GM20431 (cell line): ENCODE measurements at regions not wholly inside any gene's neighbourhood (a gene's known extent, or its start where the extent isn't known, plus 50 kb on each side); places are given as distances from the start of the nearest gene placed in this dataset.

ENCODE experiments used
- in situ Hi-C: fragments of 300-500 bp; cut with MseI, MboI; formaldehyde crosslinking; loops from one replicate; pipeline ENCODE4 v1.15.0; 2020; ENCODE audit warnings: low sequenced_read_pairs; ENCODE audit not compliant: unreplicated experiment

- in situ Hi-C loops: no loop called here
Observed at GRCh38 chr7:17588730-17589129, 290.3 kb downstream of the AHR start.

- in situ Hi-C loops: no loop called here
Observed at GRCh38 chr7:17589671-17590070, 291.2 kb downstream of the AHR start.

- in situ Hi-C loops: no loop called here
Observed at GRCh38 chr7:17590221-17590620, 291.8 kb downstream of the AHR start.

GRCh38 chr7:17593819-17594419 is 295.5 kb downstream of the AHR start:
- in situ Hi-C loops: no loop called here

- in situ Hi-C loops: no loop called here
Observed at GRCh38 chr7:17595546-17595945, 297.1 kb downstream of the AHR start.

- in situ Hi-C loops: no loop called here
Observed at GRCh38 chr7:17598305-17598704, 299.9 kb downstream of the AHR start.

- in situ Hi-C loops: no loop called here
Observed at GRCh38 chr7:17598846-17599245, 300.4 kb downstream of the AHR start.

- in situ Hi-C loops: no loop called here
Observed at GRCh38 chr7:17599733-17600339, 301.4 kb downstream of the AHR start.

- in situ Hi-C loops: no loop called here
Observed at GRCh38 chr7:17600340-17600752, 301.9 kb downstream of the AHR start.

- in situ Hi-C loops: no loop called here
Observed at GRCh38 chr7:17601921-17602320, 303.5 kb downstream of the AHR start.

GRCh38 chr7:17608114-17608833 is 309.8 kb downstream of the AHR start:
- in situ Hi-C loops: no loop called here

- in situ Hi-C loops: no loop called here
Observed at GRCh38 chr7:17611611-17612010, 313.2 kb downstream of the AHR start.

- in situ Hi-C loops: no loop called here
Observed at GRCh38 chr7:17613338-17614041, 315.0 kb downstream of the AHR start.

- in situ Hi-C loops: no loop called here
Observed at GRCh38 chr7:17617380-17617779, 318.9 kb downstream of the AHR start.

GRCh38 chr7:17617857-17618651 is 319.6 kb downstream of the AHR start:
- in situ Hi-C loops: no loop called here

GRCh38 chr7:17618652-17618974 is 320.2 kb downstream of the AHR start:
- in situ Hi-C loops: no loop called here

GRCh38 chr7:17619196-17619818 is 320.9 kb downstream of the AHR start:
- in situ Hi-C loops: no loop called here

- in situ Hi-C loops: no loop called here
Observed at GRCh38 chr7:17620566-17620965, 319.7 kb downstream of the SNX13 start.

- in situ Hi-C loops: no loop called here
Observed at GRCh38 chr7:17622451-17622850, 317.8 kb downstream of the SNX13 start.
